Panc1 (cell line): ENCODE measurements at regions not wholly inside any gene's neighbourhood (a gene's known extent, or its start where the extent isn't known, plus 50 kb on each side); places are given as distances from the start of the nearest gene placed in this dataset.

Experiments
- ATAC-seq: fragments of 200-7000 bp; cut with Tn5 transposase; 2 replicates; pipeline ENCODE4 v1.9.1; 2020; ENCODE audit warnings: mild to moderate bottlenecking, moderate library complexity
- BruUV-seq: library from RNA; stranded (reverse); fragments of 400-500 nt; replicated peaks from 2 replicates; lab custom pipeline; 2021; lab: Mats Ljungman, UMichigan
- CTCF ChIA-PET: fragments of 300-600 bp; sonication (Branson Sonifier 250); formaldehyde crosslinking; loops from one replicate; lab custom pipeline; 2022; ENCODE audit warnings: antibody characterized with exemption; lab: Charles Lee
- POLR2A ChIA-PET: fragments of 300-600 bp; sonication (Branson Sonifier 250); formaldehyde crosslinking; loops from one replicate; lab custom pipeline; 2022; ENCODE audit warnings: antibody characterized with exemption; lab: Charles Lee
- DNase-seq: peaks from one replicate; pipeline ENCODE4 v3.0.0-alpha.2; 2010; ENCODE audit warnings: low read depth, low spot score
- H3K27ac ChIP-seq: 2 replicates; pipeline ENCODE4 v1.5.1; 2011; ENCODE audit warnings: mild to moderate bottlenecking, low read length, inconsistent platforms
- H3K27me3 ChIP-seq: fragments of 200-500 bp; sonication (Bioruptor generic); 2 replicates; pipeline ENCODE4 v1.6.0; 2014; ENCODE audit warnings: low read length, inconsistent platforms; ENCODE audit not compliant: control insufficient read depth, insufficient read depth
- H3K36me3 ChIP-seq: fragments of 200-500 bp; sonication (Bioruptor generic); 2 replicates; pipeline ENCODE4 v1.5.1; 2014; ENCODE audit warnings: inconsistent platforms, mild to moderate bottlenecking, low read length, moderate library complexity; ENCODE audit not compliant: control insufficient read depth, insufficient read depth
- H3K4me1 ChIP-seq: 2 replicates; pipeline ENCODE4 v1.5.1; 2011; ENCODE audit warnings: inconsistent platforms, mild to moderate bottlenecking, low read length, moderate library complexity; ENCODE audit not compliant: control insufficient read depth, insufficient read depth
- H3K4me3 ChIP-seq, 2 experiments: 2 replicates each; pipeline ENCODE4 v1.5.1; 2011 to 2012; ENCODE audit warnings: low read depth in 2 of 2, low read length in 2 of 2, mild to moderate bottlenecking in 2 of 2, inconsistent platforms in 1 of 2, moderate library complexity in 1 of 2
- H3K9me3 ChIP-seq: fragments of 200-500 bp; sonication (Bioruptor generic); 2 replicates; pipeline ENCODE4 v1.5.1; 2014; ENCODE audit warnings: low read depth, mild to moderate bottlenecking, inconsistent platforms, low read length, moderate library complexity; ENCODE audit not compliant: control insufficient read depth, insufficient read depth
- POLR2AphosphoS5 ChIP-seq: IDR thresholded peaks from 2 replicates; pipeline ENCODE4 v1.6.1; 2012; ENCODE audit warnings: mild to moderate bottlenecking, low read depth, low read length, moderate library complexity
- SIN3A ChIP-seq: IDR thresholded peaks from 2 replicates; pipeline ENCODE4 v1.6.1; 2012; ENCODE audit warnings: low read depth, mild to moderate bottlenecking, low read length, moderate library complexity, borderline replicate concordance; ENCODE audit not compliant: insufficient read depth
- TCF7L2 ChIP-seq: IDR thresholded peaks from 2 replicates; pipeline ENCODE4 v1.6.1; 2011; ENCODE audit warnings: mild to moderate bottlenecking, low read depth, low read length, inconsistent platforms
- in situ Hi-C: cut with HindIII; loops from 2 replicates; pipeline ENCODE4 v1.10.0; 2016; ENCODE audit warnings: low sequenced_read_pairs, low pct_unique_long_range_greater_than_20kb
- intact Hi-C: fragments of 100-400 bp; cut with micrococcal nuclease; formaldehyde crosslinking; loops from one replicate; pipeline ENCODE4 v1.10.0; 2022; ENCODE audit not compliant: unreplicated experiment
- TF ChIP-seq, protein P1 (sequence below), 2 experiments: IDR thresholded peaks; 2 replicates each; pipeline ENCODE4 v1.6.1; 2011 to 2012; ENCODE audit warnings: low read depth in 2 of 2, control low read depth in 1 of 2, low read length in 1 of 2, mild to moderate bottlenecking in 1 of 2, moderate library complexity in 1 of 2; ENCODE audit not compliant: insufficient read depth in 1 of 2
- TF ChIP-seq, protein P2 (sequence below): fragments of 450-650 bp; IDR thresholded peaks from 2 replicates; pipeline ENCODE4 v1.5.1; 2017; ENCODE audit warnings: mild to moderate bottlenecking

DNA sequence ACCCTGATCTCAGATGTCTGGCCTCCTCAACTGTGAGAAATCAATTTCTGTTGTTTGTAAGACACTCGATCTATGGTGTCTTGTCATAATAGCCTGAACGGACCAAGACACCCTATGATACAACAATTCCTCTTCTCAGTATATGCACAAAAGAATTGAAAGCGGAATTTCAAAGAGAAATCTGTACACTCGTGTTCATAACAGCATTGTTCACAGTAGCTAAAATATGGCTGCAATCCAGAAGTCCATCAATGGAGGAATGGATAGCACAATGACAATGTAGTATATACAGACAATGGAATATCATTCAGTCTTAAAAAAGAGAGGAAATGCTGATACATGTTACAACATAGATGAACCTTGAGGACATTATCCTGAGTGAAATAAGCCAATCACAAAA lies 354.6 kb downstream of the SFMBT2 start:
- intact Hi-C loops, result no loop called here
- ATAC-seq (no peak), DNase-seq (no peak)
- TF ChIP-seq, protein P1, sequence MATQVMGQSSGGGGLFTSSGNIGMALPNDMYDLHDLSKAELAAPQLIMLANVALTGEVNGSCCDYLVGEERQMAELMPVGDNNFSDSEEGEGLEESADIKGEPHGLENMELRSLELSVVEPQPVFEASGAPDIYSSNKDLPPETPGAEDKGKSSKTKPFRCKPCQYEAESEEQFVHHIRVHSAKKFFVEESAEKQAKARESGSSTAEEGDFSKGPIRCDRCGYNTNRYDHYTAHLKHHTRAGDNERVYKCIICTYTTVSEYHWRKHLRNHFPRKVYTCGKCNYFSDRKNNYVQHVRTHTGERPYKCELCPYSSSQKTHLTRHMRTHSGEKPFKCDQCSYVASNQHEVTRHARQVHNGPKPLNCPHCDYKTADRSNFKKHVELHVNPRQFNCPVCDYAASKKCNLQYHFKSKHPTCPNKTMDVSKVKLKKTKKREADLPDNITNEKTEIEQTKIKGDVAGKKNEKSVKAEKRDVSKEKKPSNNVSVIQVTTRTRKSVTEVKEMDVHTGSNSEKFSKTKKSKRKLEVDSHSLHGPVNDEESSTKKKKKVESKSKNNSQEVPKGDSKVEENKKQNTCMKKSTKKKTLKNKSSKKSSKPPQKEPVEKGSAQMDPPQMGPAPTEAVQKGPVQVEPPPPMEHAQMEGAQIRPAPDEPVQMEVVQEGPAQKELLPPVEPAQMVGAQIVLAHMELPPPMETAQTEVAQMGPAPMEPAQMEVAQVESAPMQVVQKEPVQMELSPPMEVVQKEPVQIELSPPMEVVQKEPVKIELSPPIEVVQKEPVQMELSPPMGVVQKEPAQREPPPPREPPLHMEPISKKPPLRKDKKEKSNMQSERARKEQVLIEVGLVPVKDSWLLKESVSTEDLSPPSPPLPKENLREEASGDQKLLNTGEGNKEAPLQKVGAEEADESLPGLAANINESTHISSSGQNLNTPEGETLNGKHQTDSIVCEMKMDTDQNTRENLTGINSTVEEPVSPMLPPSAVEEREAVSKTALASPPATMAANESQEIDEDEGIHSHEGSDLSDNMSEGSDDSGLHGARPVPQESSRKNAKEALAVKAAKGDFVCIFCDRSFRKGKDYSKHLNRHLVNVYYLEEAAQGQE (IDR thresholded peaks at IDR 0.05; ENCODE audit: insufficient read depth in 1 of 2, low read depth in 2 of 2, low read length in 1 of 2), result no peak
- TF ChIP-seq TCF7L2 (no peak), SIN3A (no peak), POLR2AphosphoS5 (no peak)
- TF ChIP-seq, protein P2, sequence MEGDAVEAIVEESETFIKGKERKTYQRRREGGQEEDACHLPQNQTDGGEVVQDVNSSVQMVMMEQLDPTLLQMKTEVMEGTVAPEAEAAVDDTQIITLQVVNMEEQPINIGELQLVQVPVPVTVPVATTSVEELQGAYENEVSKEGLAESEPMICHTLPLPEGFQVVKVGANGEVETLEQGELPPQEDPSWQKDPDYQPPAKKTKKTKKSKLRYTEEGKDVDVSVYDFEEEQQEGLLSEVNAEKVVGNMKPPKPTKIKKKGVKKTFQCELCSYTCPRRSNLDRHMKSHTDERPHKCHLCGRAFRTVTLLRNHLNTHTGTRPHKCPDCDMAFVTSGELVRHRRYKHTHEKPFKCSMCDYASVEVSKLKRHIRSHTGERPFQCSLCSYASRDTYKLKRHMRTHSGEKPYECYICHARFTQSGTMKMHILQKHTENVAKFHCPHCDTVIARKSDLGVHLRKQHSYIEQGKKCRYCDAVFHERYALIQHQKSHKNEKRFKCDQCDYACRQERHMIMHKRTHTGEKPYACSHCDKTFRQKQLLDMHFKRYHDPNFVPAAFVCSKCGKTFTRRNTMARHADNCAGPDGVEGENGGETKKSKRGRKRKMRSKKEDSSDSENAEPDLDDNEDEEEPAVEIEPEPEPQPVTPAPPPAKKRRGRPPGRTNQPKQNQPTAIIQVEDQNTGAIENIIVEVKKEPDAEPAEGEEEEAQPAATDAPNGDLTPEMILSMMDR, result no peak
- ChIA-PET CTCF (interaction anchor here (0.6 kb wide), 1 partner anchor 16 kb away, joined by 5 read pairs; no protein-coding TSS in a partner anchor), POLR2A (no interaction called here)
- in situ Hi-C loops, result no loop called here
- no peaks in the 10 kb centered on the region for H3K27me3 ChIP-seq
- BruUV-seq, result no TSS peak
- H3K4me3 ChIP-seq, result no peak overlapping the region
- no peaks in the 10 kb centered on the region for H3K9me3 ChIP-seq
- no peaks in the 10 kb centered on the region for H3K36me3 ChIP-seq
- H3K4me1 ChIP-seq, result no peaks in the 10 kb centered on the region
- H3K27ac ChIP-seq, result no peak overlapping the region

DNA sequence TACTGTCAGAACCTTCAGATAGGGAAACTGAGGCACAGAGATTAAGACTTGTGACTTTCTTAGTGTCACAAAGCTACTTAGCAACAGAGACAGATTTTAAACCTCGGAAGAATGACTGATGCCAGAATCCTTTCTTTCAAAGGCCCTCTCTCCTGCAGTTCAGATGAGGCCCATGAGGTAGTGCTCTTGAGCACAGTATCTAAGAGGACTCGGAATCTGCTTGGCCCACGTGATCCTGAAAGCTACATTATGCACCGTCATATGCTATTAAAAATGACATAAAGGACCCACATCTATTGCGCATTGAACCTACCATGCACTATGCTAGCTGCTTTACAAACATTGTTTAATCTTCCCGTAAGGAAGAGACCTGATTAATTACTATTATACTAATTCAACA lies 355.9 kb downstream of the SFMBT2 start:
- ChIA-PET POLR2A (no interaction called here), CTCF (no interaction called here)
- no peaks in the 10 kb centered on the region for H3K4me1 ChIP-seq
- in situ Hi-C loops (no loop called here), intact Hi-C loops (no loop called here)
- TF ChIP-seq, protein P1 (IDR thresholded peaks at IDR 0.05; ENCODE audit: insufficient read depth in 1 of 2, low read depth in 2 of 2, low read length in 1 of 2), result no peak
- TF ChIP-seq, protein P2, result peak; percentile 11; the same call in 1 of the 2 replicates
- no peak for TF ChIP-seq TCF7L2
- no peak overlapping the region for H3K4me3 ChIP-seq
- no TSS peak for BruUV-seq
- no peaks in the 10 kb centered on the region for H3K36me3 ChIP-seq
- no peaks in the 10 kb centered on the region for H3K9me3 ChIP-seq
- H3K27ac ChIP-seq, result no peak overlapping the region
- H3K27me3 ChIP-seq, result no peaks in the 10 kb centered on the region
- ATAC-seq, result no peak
- DNase-seq, result no peak
